GM19395 (cell line): ENCODE measurements at regions not wholly inside any gene's neighbourhood (a gene's known extent, or its start where the extent isn't known, plus 50 kb on each side); places are given as distances from the start of the nearest gene placed in this dataset.
"Not testable (repeated sequence)": the region's sequence is repeated elsewhere in the genome, so short reads cannot be mapped to it uniquely, and the experiment has no call there.

ENCODE experiments used
- ATAC-seq: cut with Tn5 transposase; IDR thresholded peaks from one replicate; pipeline ENCODE4 v1.9.1; 2021; ENCODE audit warnings: mild to moderate bottlenecking, moderate library complexity; ENCODE audit not compliant: unreplicated experiment

DNA sequence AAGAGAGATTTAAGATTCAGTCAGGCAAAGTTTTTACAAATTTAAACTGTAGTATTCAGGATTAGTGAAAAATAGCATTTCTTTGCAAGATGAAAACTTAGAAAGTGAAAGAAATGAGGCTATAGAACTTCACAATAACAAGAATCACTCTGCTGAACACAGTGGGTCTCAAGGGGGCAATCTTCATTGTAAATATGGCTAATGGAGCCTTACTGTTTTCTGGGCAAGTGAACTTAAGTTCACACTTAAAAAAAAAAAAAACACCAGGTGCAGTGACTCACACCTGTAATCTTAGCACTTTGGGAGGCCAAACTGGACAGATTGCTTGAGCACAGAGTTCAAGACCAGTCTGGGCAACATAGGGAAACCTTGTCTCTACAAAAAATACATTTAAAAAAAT is 175.9 kb upstream of the SNX2 start:
- ATAC-seq: no peak

DNA sequence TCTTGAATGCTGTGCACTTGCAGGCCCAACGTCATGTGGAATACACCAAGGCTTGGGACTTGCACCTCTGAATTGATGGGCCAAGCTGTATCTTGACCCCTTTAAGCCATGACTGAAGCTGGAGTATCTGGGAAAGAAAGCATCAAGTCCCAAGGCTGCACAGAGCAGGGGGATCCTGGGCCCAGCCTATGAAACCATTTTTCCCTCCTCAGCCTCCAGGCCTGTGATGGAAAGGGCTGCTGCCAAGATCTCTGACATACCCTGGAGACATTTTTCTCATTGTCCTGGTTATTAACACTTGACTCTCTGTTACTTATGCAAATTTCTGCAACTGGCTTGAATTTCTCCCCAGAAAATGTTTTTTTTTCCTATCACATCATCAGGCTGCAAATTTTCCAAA is 174.0 kb upstream of the SNX2 start:
- no peak for ATAC-seq

- ATAC-seq: no peak
These were observed 172.2 kb upstream of the SNX2 start for GRCh38 chr5:122602700-122603099.

DNA sequence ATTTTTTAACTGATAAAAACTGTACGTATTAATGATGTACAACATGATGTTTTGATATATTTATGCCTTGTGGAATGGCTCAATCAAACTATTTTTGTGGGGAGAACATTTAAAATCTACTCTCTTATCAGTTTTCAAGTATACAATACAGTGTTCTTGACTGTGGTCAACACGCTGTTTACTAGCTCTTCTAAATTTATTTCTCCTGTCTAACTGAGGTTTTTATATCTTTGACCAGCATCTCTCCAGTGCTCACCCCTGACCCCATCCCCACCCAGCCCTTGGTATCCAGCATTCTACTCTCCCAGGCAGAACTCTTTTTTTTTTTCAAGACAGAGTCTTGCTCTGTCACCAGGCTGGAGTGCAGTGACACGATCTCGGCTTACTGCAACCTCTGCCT is 169.6 kb upstream of the SNX2 start:
- ATAC-seq: no peak

- ATAC-seq: no peak
These were observed 167.1 kb upstream of the SNX2 start for GRCh38 chr5:122607818-122608217.

DNA sequence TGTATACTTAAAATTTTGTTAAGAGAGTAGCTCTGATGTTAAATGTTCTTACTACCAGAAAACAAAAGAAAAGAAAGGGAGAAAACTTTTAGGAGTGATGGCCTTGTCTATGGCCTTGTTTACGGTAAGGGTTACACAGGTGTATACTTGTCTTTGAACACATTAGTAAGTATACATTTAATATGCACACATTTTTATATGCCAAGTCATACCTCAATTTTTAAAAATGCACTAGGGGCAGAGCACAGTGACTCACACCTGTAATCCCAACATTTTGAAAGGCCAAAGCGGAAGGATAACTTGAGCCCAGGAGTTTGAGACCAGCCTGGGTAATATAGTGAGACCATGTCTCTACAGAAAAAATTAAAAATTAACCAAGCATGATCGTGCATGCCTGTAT is 166.7 kb upstream of the SNX2 start:
- no peak for ATAC-seq

- ATAC-seq: no peak
These were observed 163.5 kb upstream of the SNX2 start for GRCh38 chr5:122611406-122611805.

GRCh38 chr5:122612901-122613300 is 162.0 kb upstream of the SNX2 start:
- no peak for ATAC-seq

GRCh38 chr5:122615146-122615545 is 159.7 kb upstream of the SNX2 start:
- no peak for ATAC-seq

DNA sequence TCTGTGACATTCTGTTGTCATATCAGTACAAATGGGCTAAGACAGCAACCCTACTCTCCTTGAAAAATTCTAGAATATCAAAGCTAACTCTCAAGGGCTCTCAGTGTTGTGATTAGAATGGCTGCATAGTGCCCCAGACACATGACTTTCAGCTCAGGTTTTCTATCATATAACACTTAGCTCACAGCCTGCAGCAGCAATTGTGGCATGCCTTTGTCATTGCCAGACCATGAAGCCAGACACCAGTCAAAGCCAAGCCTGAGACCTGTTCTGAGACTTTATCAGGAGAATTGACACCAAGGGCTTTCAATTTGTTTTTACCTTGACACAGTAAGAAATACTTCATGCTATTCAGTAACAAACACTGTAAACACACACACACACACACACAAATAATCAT is 159.0 kb upstream of the SNX2 start:
- no peak for ATAC-seq

GRCh38 chr5:122618046-122618445 is 156.8 kb upstream of the SNX2 start:
- ATAC-seq: not testable (repeated sequence)

DNA sequence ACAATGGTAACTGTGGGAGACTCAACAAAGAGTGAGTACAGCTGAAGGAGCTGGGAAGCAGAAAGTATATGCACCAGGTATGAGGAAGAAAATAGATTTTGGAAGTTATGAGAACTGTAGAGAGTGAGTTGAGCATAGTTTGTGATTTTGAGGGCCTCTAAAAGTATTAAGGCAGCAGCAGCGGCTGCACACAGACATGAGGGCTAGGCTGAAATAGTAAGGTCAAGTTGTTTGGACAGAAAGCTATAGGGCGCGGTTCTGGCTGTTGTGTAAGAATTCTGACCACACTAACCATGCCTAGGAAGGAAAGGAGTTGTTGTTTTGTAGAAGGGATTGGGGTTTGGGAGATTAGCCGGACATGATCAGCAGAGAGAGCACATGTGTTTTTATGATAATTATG is 154.1 kb upstream of the SNX2 start:
- ATAC-seq: not testable (repeated sequence)

DNA sequence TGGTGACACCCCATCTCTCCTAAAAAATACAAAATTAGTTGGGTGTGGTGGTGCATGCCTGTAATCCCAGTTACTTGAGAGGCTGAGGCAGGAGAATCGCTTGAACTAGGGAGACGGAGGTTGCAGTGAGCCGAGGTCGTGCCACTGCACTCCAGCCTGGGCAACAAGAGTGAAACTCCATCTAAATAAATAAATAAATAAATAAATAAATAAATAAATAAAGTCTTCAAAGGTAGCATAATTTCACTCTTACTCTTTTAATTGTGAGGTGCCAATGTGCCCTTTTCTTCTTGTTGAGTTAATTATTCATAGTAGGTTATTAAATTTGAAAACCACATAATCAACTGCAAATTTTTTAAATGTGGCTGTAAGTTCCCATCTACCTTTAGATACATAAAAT is 146.2 kb upstream of the SNX2 start:
- not testable (repeated sequence) for ATAC-seq

- ATAC-seq: no peak
These were observed 145.7 kb upstream of the SNX2 start for GRCh38 chr5:122629121-122629677.

DNA sequence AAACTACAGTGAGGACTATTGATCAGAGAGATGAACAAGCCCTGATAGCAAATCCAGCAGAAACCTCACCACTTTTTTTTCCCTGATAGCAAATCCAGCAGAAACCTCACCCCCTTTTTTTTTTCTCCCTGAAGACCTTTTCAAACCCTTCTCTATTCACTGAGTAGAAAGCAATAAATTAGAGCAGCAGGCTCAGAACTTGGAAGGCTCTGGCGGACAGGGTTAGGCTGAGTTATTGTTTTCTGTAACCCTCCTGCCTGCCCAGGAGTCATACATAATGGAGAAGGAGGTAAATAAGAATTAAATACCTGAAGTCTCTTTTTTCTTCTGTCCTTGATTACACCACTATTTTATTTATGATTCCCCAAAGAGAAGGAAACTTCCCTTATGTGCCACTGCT is 136.3 kb upstream of the SNX2 start:
- ATAC-seq: no peak

GRCh38 chr5:122639033-122639432 is 135.8 kb upstream of the SNX2 start:
- ATAC-seq: no peak

GRCh38 chr5:122639864-122640263 is 135.0 kb upstream of the SNX2 start:
- no peak for ATAC-seq

GRCh38 chr5:122649080-122649479 is 125.8 kb upstream of the SNX2 start:
- ATAC-seq: no peak

GRCh38 chr5:122653087-122654017 is 121.5 kb upstream of the SNX2 start:
- ATAC-seq: no peak

DNA sequence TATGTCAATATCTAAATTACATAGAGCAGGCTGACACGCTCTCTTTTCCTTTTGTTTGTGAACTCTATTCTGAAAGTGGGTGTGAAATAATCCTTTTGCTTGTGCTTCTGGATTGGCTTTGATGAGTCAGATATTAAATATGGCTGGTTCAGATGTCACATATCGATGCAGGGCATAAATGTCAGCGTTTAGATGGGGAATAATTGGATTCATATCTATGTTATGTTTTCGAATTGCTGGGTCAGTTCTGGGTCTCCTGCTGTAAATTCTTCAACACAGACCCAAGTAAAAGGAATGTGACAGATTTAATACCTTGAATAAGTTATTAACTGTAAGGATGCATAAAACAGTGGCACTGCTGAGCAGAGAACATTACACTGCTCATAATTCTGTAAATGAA is 118.7 kb upstream of the SNX2 start:
- ATAC-seq: no peak

- no peak for ATAC-seq
These were observed 118.3 kb upstream of the SNX2 start for GRCh38 chr5:122656577-122656976.

DNA sequence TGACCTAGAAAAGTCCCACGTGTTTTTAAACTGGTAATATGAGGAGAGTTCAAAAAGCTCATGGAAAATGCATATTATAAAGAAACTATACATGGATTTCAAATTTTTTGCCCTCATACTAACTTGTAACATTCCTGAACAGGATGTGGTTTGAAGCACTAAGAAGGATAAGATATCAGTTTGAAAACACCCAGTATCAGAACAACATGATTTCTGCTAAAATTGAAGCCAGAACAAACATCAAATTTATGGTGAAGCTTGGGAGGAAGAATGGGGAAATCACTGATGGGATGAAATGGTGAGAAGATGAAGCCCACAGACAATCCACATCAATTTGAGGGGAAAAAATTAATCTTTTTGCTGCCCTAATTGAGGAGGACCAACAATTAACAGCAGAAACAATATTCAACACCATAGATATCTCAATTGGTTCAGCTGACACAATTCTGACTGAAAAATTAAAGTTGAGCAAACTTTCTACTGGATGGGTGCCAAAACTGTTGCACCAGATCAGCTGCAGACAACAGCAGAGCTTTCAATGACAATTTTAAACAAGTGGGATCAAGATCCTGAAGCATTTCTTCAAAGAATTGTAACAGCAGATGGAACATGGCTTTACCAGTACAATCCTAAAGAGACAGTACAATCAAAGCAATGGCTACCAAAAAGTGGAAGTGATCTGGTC is 113.2 kb upstream of the SNX2 start:
- no peak for ATAC-seq
